HG03175 (cell line): ENCODE measurements at regions not wholly inside any gene's neighbourhood (a gene's known extent, or its start where the extent isn't known, plus 50 kb on each side); places are given as distances from the start of the nearest gene placed in this dataset.

Source experiments
- ATAC-seq: cut with Tn5 transposase; IDR thresholded peaks from one replicate; pipeline ENCODE4 v1.9.1; 2021; ENCODE audit warnings: mild to moderate bottlenecking, moderate library complexity; ENCODE audit not compliant: unreplicated experiment

GRCh38 chr12:81962126-81962856 lies 203.1 kb upstream of the PPFIA2 start:
- no peak for ATAC-seq

GRCh38 chr12:81958406-81958805 lies 199.3 kb upstream of the PPFIA2 start:
- no peak for ATAC-seq

- no peak for ATAC-seq
Measured at GRCh38 chr12:81957631-81958030, 198.5 kb upstream of the PPFIA2 start.

GRCh38 chr12:81956468-81956860 lies 197.3 kb upstream of the PPFIA2 start:
- no peak for ATAC-seq

GRCh38 chr12:81953541-81953940 lies 194.4 kb upstream of the PPFIA2 start:
- no peak for ATAC-seq

GRCh38 chr12:81950871-81951270 lies 191.7 kb upstream of the PPFIA2 start:
- ATAC-seq, result no peak

- ATAC-seq, result no peak
Measured at GRCh38 chr12:81949841-81950308, 190.7 kb upstream of the PPFIA2 start.

GRCh38 chr12:81949416-81949815 lies 190.3 kb upstream of the PPFIA2 start:
- ATAC-seq, result no peak

GRCh38 chr12:81944886-81945285 lies 185.7 kb upstream of the PPFIA2 start:
- no peak for ATAC-seq

GRCh38 chr12:81942594-81942993 lies 183.4 kb upstream of the PPFIA2 start:
- ATAC-seq, result peak; percentile 92

- ATAC-seq, result no peak
Measured at GRCh38 chr12:81930037-81930436, 170.9 kb upstream of the PPFIA2 start.

- ATAC-seq, result no peak
Measured at GRCh38 chr12:81896771-81897170, 137.6 kb upstream of the PPFIA2 start.

- no peak for ATAC-seq
Measured at GRCh38 chr12:81888961-81889360, 129.8 kb upstream of the PPFIA2 start.

- ATAC-seq, result no peak
Measured at GRCh38 chr12:81888106-81888740, 129.1 kb upstream of the PPFIA2 start.

GRCh38 chr12:81874586-81874985 lies 115.4 kb upstream of the PPFIA2 start:
- no peak for ATAC-seq

- ATAC-seq, result no peak
Measured at GRCh38 chr12:81874166-81874565, 115.0 kb upstream of the PPFIA2 start.

- no peak for ATAC-seq
Measured at GRCh38 chr12:81872400-81872799, 113.2 kb upstream of the PPFIA2 start.

- ATAC-seq, result no peak
Measured at GRCh38 chr12:81866081-81866480, 106.9 kb upstream of the PPFIA2 start.

- ATAC-seq, result no peak
Measured at GRCh38 chr12:81863406-81863805, 104.3 kb upstream of the PPFIA2 start.

- no peak for ATAC-seq
Measured at GRCh38 chr12:81859521-81859920, 100.4 kb upstream of the PPFIA2 start.

- ATAC-seq, result no peak
Measured at GRCh38 chr12:81843599-81843998, 84.4 kb upstream of the PPFIA2 start.

GRCh38 chr12:81835783-81836182 lies 76.6 kb upstream of the PPFIA2 start:
- ATAC-seq, result no peak
